ENCODE measurements at regions not wholly inside any gene's neighbourhood (a gene's known extent, or its start where the extent isn't known, plus 50 kb on each side); places are given as distances from the start of the nearest gene placed in this dataset.

- no peak for TF ChIP-seq CTCF (IDR thresholded peaks at IDR 0.05; ENCODE audit: low read depth, low read length, missing control alignments)
- H3K4me3 ChIP-seq (ENCODE audit: low read depth, low read length) = no peak overlapping the region
- in situ Hi-C loops (cut with HindIII; ENCODE audit: low sequenced_read_pairs) = no loop called here
- no peak for DNase-seq (ENCODE audit: low read depth)
Measured at GRCh38 chr5:143601357-143601756, 197.9 kb upstream of the NR3C1 start.

- in situ Hi-C loops (cut with HindIII; ENCODE audit: low sequenced_read_pairs) = no loop called here
- TF ChIP-seq CTCF (IDR thresholded peaks at IDR 0.05; ENCODE audit: low read depth, low read length, missing control alignments) = no peak
- DNase-seq (ENCODE audit: low read depth) = no peak
- H3K4me3 ChIP-seq (ENCODE audit: low read depth, low read length) = no peak overlapping the region
Measured at GRCh38 chr5:143600396-143601075, 197.1 kb upstream of the NR3C1 start.

- no peak for TF ChIP-seq CTCF (IDR thresholded peaks at IDR 0.05; ENCODE audit: low read depth, low read length, missing control alignments)
- H3K4me3 ChIP-seq (ENCODE audit: low read depth, low read length) = no peak overlapping the region
- DNase-seq (ENCODE audit: low read depth) = no peak
- in situ Hi-C loops (cut with HindIII; ENCODE audit: low sequenced_read_pairs) = no loop called here
Measured at GRCh38 chr5:143599474-143599873, 196.0 kb upstream of the NR3C1 start.

- TF ChIP-seq CTCF (IDR thresholded peaks at IDR 0.05; ENCODE audit: low read depth, low read length, missing control alignments) = no peak
- in situ Hi-C loops (cut with HindIII; ENCODE audit: low sequenced_read_pairs) = no loop called here
- H3K4me3 ChIP-seq (ENCODE audit: low read depth, low read length) = no peak overlapping the region
- DNase-seq (ENCODE audit: low read depth) = no peak
Measured at GRCh38 chr5:143596824-143597223, 193.3 kb upstream of the NR3C1 start.

GRCh38 chr5:143594902-143595818 lies 191.7 kb upstream of the NR3C1 start:
- no peak for DNase-seq (ENCODE audit: low read depth)
- in situ Hi-C loops (cut with HindIII; ENCODE audit: low sequenced_read_pairs) = no loop called here
- H3K4me3 ChIP-seq (ENCODE audit: low read depth, low read length) = no peak overlapping the region
- TF ChIP-seq CTCF (IDR thresholded peaks at IDR 0.05; ENCODE audit: low read depth, low read length, missing control alignments) = no peak

GRCh38 chr5:143593723-143594122 lies 190.2 kb upstream of the NR3C1 start:
- in situ Hi-C loops (cut with HindIII; ENCODE audit: low sequenced_read_pairs) = no loop called here
- no peak overlapping the region for H3K4me3 ChIP-seq (ENCODE audit: low read depth, low read length)
- no peak for TF ChIP-seq CTCF (IDR thresholded peaks at IDR 0.05; ENCODE audit: low read depth, low read length, missing control alignments)
- DNase-seq (ENCODE audit: low read depth) = no peak
